HG03432 (cell line): ENCODE measurements at regions not wholly inside any gene's neighbourhood (a gene's known extent, or its start where the extent isn't known, plus 50 kb on each side); places are given as distances from the start of the nearest gene placed in this dataset.
"Not testable (repeated sequence)": the region's sequence is repeated elsewhere in the genome, so short reads cannot be mapped to it uniquely, and the experiment has no call there.

ENCODE experiments used
- ATAC-seq: cut with Tn5 transposase; IDR thresholded peaks from one replicate; pipeline ENCODE4 v1.9.1; 2021; ENCODE audit warnings: mild to moderate bottlenecking, moderate library complexity; ENCODE audit not compliant: unreplicated experiment

DNA sequence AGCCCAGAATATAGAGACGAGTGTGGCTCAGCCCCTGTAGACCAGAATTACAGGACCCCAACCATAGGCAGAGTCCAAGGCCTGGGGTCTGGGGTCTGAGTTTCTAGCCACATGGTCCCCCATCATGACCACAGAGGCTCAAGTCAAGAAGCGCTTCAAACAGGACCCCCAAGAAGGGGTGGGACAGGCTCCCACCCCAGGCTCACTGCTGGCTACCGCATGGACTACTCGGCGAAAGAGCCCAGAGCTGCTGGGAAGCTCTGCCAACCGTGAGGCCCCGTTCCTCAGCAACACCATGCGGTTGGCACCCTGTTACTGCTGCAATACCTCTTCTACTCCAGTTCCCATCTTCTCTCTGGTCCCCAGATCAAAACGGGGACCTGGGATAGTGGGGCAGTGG is 254.8 kb downstream of the TEX29 start:
- ATAC-seq, result no peak

DNA sequence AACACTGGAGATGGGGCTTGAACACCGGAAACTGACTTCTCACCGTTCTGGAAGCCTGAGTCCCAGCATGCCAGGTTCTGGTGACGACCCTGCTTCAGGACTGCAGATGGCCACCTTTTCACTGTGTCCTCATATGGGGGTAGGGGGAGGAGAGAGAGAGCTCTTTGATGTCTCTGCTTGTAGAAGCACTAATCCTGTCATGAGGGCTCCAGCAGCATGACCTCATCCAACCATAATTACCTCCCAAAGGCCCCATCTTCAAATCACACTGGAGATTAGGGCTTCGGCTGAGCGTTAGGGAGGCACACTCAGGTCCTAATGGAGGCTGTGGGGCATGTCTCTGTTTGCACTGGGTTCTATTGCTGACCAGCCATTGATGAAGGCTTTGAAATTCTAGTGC is 255.3 kb downstream of the TEX29 start:
- ATAC-seq, result no peak

DNA sequence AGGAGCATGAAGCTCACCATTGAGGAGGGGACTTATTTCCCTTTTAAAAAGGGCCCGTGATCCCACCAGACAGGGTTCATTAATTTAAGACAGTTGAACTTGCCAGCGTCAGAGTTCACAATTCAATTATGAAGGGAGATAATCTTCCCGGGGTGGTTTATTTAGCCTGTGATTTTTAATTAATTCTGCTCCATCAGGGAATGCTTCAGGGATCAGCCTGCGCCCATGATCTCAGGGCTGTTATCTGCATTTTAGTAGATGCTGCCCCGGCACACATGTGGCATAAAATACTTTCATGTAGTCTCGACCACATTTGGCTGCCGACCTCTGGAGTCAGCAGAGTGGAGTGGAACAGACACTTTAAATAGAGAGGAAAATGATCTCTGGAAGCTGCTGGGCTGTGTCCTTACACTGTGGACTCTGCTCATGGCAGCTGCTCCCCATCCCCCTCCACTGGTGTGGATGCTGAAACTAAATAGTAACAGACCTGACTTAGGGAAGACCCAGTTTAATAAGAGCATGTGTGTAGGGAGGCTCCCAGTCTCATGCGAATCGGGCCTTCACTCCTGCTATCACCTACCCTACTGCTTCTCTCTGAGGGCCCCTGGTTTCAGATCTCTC is 256.9 kb downstream of the TEX29 start:
- ATAC-seq, result no peak

DNA sequence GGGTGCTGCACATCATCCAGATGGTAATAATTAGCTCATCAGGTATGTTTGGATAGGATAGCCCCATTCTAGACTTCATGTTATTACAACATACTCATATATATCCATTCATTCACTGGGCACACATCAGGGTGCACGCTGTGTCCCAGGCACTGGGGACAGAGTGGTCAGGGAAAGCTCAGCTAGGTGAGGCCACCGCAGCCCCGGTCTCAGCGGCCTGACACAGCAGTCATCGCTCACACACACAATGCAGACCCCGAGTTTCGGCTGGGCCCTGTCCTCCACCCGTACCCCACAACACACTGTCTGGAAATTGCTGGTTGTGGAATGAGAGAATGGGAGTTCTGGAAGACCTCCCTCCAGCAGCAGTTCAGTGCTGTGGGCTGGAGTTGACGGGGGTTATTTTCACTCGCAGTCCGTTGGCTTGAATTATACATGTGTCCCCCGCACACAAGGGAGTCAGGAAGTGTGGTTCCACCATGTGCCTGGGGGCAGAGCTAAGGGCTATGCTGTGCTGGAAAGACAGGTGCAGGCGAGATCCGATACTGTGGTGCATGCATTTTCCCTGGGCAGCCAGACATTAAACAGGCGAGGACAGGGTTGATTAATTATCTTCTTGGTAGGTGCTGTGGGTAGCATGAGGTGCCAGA is 257.6 kb downstream of the TEX29 start:
- no peak for ATAC-seq

DNA sequence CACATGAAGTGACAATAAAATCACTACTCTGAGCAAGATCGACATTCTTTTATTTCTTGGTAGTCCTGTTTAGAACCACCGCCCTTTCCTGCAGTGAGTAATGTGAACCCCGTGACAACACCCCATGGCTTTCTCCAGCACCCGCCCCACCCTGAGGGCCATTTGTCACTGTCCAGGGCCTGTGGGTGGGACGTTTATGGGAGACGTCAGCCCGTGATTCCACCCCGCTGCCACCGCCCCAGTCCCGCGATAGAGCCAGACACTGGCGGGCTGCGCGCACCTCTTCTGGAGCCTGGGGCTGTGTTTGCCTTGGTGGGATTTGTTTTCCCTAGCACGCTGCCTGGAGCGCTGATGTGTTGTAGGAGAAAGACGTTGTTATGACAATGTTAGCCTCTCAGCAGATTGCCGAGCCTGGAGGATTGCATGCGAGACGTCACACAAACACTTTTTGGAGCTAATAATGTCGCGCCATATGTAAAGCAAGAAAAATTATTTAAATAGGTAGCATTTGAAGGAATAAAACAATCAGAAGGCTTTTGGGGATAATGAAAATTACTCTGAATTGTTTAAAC is 263.7 kb downstream of the TEX29 start:
- ATAC-seq, result no peak

DNA sequence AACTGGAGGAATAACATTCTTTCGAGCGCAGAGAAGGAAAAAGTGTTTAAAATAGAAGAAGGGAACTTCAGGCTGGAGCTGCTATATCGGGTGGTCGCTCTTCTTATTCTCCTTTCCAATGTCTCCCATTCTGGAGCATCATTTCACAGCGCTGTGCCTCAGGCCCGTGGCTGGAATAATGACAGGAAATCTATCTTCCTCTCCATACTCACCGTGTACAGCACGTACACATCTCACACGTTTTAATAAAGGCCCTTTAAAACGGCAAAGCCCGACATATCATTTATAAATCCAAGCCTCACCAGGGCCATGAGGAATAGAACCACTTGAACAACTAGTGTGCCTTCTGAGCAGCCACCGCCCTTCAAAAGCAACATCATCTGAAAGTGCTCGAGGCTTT is 264.4 kb downstream of the TEX29 start:
- no peak for ATAC-seq

DNA sequence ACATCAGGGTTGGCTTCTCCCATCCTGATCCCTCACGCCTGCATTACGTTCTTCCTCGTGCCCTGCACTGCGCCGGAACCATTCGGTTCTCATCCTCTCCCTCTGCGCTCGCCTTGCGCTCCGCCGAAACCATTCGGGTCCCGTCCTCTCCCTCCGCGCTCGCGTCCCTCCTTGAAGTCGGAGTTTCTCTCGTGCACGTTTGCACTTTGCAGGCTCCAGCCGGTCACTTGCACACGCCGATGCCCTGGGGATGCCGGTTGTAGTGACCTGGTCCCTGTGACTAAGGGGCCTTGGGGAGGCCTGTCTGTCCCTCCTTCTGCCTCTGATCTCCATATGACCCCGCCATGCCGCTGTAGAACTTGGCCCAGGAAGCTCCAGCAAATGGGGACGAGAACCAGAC is 265.8 kb downstream of the TEX29 start:
- no peak for ATAC-seq

DNA sequence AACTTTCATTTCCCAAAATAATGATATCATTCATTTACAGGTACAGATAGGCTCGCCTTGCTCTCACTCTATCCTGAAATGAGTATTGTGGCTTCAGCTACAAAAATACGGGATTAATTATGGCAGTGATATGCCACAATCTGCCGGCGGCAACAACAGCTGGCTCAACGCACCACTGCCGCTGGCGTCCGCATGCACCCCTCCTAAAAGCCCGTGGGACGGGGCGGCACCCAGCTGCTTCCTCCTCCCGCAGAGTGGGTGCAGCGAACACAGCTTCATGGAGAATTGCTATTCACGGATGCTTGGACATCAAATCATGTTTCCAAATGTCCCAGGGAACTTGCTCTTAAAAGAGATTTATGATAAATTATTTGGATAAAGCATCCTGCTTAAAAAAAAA is 266.8 kb downstream of the TEX29 start:
- no peak for ATAC-seq

DNA sequence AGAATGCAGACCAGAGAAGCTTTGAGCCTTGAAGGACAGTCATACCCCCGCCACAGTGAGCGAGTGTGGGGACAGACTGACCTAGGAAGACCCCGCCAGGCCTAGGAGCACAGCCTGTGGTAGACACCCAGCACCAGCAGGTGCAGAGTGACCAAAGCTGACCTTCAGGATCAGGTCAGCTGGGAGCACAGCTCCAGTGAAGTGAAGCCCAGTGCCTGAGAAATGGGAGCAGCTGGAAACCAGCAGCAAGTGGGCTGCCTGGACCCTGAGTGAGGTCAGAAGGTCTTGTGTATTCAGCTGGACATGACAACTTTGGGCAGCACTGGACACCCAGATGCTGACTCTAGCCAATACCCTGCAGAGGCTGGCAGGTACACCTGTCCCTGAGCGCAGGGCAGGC is 268.9 kb downstream of the TEX29 start:
- ATAC-seq, result no peak

DNA sequence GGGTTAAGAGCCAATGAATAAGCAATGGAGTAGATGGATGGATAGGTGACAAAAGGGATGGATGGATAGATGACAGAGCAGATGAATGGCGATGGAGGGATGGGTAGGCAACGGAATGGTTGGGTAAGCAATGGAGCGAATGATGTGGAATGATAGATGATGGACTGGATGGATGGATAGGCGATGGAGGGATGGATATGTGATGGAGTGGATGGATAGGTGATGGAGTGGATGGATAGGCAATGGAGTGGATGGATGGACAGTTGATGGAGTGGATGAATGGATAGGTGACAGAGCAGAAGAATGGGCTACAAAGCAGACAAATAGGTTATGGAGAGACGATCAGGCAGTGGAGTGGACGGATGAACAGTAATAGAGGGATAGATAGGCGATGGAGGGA is 269.6 kb downstream of the TEX29 start:
- no peak for ATAC-seq

DNA sequence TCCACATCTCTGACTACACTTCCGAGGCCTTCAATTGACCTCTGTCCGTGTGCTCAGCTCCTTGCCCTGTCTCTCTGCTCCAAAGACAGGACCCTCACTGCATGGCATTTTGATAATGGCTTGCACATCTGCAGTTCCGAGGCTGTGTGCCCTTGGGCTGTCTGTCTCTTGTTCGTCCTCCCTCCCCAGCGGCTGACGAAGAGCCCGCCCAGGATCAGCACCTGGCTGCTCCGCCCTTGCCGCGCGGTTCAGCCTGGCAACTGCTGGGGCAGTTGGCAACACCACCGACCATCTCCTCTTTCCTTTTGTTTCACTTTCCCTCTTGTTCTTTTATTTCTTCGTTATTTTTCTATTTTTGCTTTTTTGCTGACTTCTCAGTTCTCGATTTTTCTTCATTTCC is 270.4 kb downstream of the TEX29 start:
- no peak for ATAC-seq

DNA sequence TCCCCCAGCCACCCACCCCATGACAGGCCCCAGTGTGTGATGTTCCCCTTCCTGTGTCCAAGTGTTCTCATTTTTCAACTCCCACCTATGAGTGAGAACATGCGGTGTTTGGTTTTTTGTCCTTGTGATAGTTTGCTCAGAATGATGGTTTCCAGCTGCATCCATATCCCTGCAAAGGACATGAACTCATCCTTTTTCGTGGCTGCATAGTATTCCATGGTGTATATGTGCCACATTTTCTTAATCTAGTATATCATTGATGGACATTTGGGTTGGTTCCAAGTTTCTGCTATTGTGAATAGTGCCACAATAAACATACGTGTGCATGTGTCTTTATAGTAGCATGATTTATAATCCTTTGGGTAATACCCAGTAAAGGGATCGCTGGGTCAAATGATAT is 273.0 kb downstream of the TEX29 start:
- not testable (repeated sequence) for ATAC-seq

DNA sequence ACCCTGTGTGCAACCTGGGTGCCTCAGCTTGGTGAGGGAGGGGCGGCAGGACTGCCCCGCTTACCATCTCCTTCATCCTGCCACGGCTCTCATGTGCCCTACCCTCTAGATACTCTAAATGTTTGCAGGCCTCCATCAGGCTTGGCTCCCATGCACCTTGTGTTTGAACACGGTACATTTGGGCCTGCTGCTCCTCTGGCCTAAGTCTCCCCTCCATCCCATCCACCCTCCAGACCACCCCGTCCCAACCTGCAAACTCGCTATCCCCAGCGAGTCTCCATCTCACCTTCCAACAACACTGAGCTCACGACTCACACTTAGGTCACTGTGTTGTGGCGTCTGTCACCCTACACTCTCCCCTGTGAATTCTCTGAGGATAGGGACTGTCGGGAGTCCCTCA is 274.2 kb downstream of the TEX29 start:
- no peak for ATAC-seq

DNA sequence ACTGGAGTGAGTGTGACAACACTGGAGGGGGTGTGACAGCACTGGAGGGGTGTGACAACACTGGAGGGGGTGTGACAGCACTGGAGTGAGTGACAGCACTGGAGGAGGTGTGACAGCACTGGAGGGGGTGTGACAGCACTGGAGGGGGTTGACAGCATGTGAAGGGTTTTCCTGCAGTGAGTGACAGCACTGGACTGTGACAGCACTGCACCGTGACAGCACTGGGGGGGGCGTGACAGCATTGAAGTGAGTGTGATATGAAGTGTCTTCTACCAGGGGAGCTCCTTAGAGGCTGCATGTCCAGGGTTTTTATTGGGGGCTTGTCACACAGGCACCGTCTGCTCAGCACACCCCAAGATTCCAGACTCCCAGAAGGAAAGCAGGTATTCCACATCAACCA is 274.8 kb downstream of the TEX29 start:
- no peak for ATAC-seq

DNA sequence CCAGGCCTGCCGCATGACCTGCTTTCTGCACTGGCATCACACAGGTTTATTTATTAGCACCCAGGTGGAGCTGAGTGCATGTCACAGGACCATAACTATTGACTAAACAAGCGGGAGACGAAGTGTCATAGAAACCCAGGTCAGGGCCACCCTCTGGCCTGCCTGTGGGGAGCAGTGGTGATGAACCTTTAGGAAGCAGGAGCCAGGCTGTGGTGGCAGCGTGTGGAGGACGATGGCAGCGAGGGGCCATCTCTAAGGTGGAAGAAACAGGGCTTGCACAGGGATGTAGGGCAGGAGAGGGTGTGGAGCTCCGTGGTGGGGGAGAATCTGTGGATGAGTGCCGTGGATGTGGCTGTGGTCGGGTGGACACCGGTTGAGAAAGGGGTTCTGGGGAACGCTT is 275.3 kb downstream of the TEX29 start:
- no peak for ATAC-seq

DNA sequence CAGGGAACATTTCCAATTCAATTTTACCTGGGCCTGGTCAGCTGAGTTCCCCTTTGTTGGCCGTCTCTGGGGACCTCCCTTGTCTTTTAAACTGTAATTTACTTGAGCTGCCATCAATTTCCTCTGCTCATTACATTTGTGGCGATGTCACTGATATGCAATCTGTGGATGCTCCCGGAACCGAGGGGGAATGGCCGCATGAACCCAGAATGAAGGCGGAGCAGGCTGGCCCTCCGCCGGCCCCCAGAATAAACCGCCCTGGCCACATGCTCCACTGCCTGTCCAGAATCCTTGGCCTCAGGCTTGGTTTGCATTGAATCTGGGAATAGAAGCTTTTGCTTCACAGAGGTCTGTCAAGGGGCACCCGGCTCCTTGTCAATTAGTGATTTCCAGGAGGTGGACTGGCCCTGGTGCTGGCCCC is 276.8 kb downstream of the TEX29 start:
- no peak for ATAC-seq

DNA sequence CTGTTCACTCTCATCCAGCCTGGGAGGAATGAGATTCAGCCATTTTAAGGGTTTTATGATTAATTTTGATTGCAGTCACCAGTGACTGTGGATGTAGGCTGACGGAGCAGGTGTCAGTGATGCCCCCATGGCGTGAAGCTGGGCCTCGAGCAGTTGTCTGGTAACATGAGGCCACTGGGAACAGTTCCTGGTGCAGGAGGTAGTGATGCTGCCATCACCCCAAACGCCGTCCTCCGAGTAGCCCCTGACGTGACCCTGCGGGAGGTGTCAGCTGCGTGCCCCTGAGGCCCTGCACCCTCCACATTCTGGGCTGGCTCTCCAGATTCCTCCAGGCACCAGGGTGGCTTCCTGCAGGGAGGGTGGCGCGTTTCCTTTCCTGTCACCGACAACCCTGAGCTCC is 277.2 kb downstream of the TEX29 start:
- ATAC-seq, result no peak

DNA sequence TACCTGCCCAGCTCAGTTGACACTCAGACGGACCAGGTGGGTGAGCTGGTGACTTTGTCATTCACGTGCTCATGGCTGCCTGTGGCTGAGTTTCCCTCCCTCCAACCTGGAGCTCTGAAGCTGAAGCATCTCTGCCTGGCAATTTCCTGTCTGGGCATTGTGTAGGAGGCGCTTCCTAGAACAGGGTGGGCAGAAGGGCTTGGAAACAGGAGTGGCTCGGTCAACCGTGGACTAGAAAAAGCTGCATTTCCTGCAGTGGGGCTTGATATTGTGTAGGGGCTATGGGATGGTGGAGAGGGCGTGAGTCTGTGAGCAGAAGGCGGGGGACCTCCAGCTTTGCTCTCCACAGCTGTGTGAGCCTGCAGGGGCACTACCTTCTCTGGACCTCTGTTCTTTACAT is 278.3 kb downstream of the TEX29 start:
- ATAC-seq, result no peak

DNA sequence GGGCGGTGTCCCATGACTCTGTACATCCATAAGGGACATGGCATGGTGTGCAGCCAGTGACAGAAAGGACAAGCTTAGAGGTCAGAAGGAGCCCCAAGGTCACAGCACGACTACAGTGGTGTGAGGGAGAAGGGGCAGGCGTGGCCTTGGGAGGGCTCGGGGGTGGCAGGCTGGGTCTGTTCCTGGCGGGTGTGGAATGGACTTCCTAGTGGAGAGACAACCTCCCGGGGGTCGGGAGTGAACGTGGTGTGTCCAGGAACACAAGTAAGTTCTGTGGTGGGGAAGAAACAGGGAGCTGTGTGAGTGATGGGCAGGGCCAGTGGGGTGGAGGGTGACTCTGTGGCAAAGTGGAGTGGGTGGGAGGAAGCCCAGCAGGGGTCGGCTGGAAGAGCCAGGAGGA is 279.3 kb downstream of the TEX29 start:
- ATAC-seq, result no peak

DNA sequence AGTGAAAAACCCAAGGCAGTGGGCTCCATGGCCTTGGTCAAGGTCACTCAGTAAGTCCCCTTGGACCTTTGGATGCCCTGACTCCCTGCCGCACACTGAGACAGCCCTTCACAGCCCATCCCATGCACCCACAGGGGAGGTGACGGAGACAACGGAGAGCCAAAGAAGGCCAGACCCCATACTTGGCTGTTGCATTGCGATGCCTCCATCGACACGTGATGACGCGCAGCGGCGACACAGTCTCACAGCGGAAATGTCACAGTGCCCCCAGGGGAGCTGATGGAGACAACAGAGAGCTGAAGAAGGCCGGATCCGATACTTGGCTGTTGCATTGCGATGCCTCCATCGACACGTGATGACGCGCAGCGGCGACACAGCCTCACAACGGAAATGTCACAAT is 282.4 kb downstream of the TEX29 start:
- ATAC-seq, result no peak

DNA sequence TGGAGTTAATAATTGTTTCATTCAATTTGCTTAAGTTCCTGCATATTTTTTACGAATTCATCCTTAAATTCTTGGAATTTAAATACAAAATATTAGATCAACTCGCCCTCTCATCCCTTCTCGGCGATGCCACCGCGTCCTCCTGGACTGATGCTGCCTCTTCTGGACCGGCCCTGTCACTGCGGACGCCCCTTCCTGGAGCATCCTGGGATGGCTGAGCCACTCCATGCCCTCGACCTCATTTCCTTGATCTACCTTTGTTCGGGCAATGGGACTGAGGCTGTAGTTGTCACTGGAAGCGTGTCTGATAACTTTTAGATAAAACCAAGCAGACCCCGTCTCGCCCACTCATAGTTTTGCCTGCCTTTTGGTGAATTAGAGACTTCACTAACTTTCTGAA is 283.7 kb downstream of the TEX29 start:
- ATAC-seq, result no peak

DNA sequence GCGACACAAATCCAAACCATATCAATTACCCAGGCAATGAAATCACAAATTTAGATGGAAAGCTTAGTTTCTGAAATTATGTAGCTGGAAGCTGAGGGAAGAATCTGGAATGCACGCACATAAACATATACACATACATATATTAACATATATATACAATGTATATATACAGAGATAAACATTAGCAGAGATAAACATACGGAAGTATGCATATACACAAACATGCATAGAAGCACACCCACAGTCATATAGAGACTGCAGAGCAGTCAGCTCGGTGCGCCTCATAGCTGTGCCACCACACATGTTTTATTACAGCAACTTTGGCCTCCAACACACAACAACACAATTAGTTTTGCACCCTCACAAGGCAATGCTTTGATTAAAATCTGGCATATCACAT is 288.1 kb downstream of the TEX29 start:
- ATAC-seq, result no peak

DNA sequence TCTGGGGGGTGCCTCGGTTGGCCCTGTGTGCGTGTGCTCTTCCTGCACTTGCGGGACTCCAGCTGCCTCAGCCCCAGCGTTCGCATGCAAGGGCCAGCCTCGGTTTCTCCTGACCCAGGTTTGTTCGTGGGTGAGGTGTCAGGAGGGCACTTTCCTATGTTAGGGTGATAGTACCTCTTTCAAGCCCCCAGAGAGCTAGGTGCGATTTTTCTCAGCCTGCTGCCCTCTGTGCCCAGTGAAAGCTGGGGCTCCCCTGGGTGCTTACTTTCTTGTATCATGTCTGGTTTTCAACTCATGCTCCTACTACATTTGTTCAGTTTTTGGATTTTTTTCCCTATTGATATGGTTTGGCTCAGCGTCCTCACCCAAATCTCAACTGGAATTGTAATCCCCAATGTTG is 289.2 kb downstream of the TEX29 start:
- no peak for ATAC-seq
